ENCODE measurements at regions not wholly inside any gene's neighbourhood (a gene's known extent, or its start where the extent isn't known, plus 50 kb on each side); places are given as distances from the start of the nearest gene placed in this dataset.
A peak's percentile ranks its signal among the peaks of the same experiment; 100 is the strongest.

DNA sequence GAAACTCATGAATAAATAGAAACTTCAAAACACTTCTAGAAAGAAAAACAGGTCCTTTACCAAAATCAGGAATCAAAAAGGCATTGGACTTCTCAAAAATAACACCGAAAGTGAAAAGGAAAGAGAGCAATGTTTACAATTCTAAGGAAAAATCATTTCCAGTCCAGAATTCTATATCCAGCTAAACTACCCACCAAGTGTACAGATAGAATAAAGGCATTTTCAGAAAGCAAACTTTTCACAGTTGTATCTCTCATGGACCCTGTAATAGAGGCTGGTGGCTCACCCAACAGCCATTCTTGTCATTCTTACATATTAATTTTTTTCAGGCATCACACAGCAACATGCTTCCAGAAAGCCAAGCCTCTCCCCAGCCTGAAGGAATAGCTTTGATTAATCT is 63.7 kb downstream of the FOXD1 start:
- peaks cover 5% of the 10 kb centered on the region for H3K4me1 ChIP-seq (ENCODE audit: control insufficient read depth, insufficient read depth, low read length)
- H3K36me3 ChIP-seq (ENCODE audit: control insufficient read depth in 2 of 2, insufficient read depth in 2 of 2, low read length in 2 of 2) = no peaks in the 10 kb centered on the region
- no peak overlapping the region for H3K9ac ChIP-seq (ENCODE audit: low read length in 2 of 2)
- peaks cover 30 to 38% of the 10 kb centered on the region in 2 donors for H3K27me3 ChIP-seq (ENCODE audit: control insufficient read depth in 1 of 2, insufficient read depth in 2 of 2, low read length in 2 of 2)
- no peak overlapping the region for H3K4me3 ChIP-seq (ENCODE audit: low read length in 2 of 2)
- peaks cover 9 to 14% of the 10 kb centered on the region in 2 donors for H3K9me3 ChIP-seq (ENCODE audit: control insufficient read depth in 2 of 2, low read length in 2 of 2)
- H3K27ac ChIP-seq (ENCODE audit: low read length) = no peak overlapping the region

DNA sequence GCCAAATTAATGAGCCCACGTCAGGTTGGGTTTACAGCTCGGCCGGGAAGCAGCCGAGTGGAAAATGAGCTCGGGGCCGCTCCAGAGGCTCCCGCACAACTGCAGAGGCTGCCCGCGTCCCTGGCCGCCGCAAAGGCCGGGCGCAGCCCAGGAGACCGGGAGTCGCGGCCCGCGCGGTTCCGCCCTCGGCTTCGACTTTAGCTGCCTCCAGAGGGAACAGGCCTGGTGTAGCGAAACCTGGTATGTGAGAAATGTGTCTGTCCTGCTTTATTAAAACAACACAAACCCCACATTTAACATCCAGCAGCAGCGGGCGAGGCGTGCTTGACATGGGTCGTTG is 66.2 kb downstream of the FOXD1 start:
- peak overlapping the region; percentile 46 to 61 for H3K4me3 ChIP-seq (ENCODE audit: low read length in 2 of 2)

DNA sequence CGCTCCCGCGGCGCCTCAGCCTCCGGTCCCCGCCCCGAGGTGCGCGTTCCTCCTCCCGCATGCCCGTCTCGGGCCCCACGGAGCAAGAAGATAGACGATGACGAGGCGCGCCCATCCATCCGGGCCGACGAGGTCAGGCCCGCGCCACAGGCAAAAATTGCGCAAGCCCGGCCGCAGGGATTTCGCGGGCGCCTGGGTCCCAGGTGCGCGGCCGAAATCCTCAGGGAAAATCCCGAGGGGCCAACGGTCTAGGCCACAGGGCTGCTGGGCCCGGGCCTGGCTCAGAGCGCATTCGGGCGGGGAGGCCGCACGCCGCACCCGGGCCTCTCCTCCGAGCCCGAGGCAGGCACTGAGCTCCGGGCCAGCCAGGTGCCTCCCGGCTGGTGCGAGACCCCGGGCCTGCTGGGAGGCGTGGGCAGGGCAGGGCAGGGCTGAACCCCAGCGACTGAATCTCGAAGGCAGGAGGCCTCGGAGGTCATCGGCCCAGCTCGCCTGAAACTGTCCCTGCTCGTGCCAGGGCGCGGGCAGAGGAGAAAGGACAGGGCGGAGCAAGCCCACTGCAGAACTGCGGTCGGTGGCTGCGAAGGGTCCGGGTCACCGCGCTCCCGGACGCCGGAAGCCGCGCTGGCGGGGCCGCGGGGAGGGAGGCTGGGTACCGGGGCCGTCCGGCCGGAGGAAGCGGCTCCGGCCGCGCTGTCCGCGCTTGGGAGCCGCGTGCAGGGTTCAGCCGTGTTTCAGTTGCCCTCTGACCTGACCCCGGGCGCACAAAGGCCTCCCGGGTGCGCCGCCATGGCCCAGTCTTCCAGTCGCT is 66.8 kb downstream of the FOXD1 start:
- Histone ChIP-seq H3K27me3 (ENCODE audit: control insufficient read depth in 1 of 2, insufficient read depth in 2 of 2, low read length in 2 of 2) (peaks cover 36 to 54% of the 10 kb centered on the region in 2 donors), H3K9me3 (ENCODE audit: control insufficient read depth in 2 of 2, low read length in 2 of 2) (peaks cover 9 to 12% of the 10 kb centered on the region in 2 donors), H3K4me3 (ENCODE audit: low read length in 2 of 2) (peak overlapping the region; percentile 46 to 61), H3K27ac (ENCODE audit: low read length) (no peak overlapping the region), H3K4me1 (ENCODE audit: control insufficient read depth, insufficient read depth, low read length) (peaks cover 5% of the 10 kb centered on the region), H3K9ac (ENCODE audit: low read length in 2 of 2) (no peak overlapping the region), H3K36me3 (ENCODE audit: control insufficient read depth in 2 of 2, insufficient read depth in 2 of 2, low read length in 2 of 2) (no peaks in the 10 kb centered on the region)

More for the DNA sequence above, 66.2 kb downstream of the FOXD1 start:
- H3K9me3 ChIP-seq (ENCODE audit: control insufficient read depth in 2 of 2, low read length in 2 of 2) = peaks cover 9 to 13% of the 10 kb centered on the region in 2 donors
- peaks cover 36 to 54% of the 10 kb centered on the region in 2 donors for H3K27me3 ChIP-seq (ENCODE audit: control insufficient read depth in 1 of 2, insufficient read depth in 2 of 2, low read length in 2 of 2)
- peaks cover 5% of the 10 kb centered on the region for H3K4me1 ChIP-seq (ENCODE audit: control insufficient read depth, insufficient read depth, low read length)
- H3K9ac ChIP-seq (ENCODE audit: low read length in 2 of 2) = no peak overlapping the region
- H3K36me3 ChIP-seq (ENCODE audit: control insufficient read depth in 2 of 2, insufficient read depth in 2 of 2, low read length in 2 of 2) = no peaks in the 10 kb centered on the region
- H3K27ac ChIP-seq (ENCODE audit: low read length) = no peak overlapping the region

DNA sequence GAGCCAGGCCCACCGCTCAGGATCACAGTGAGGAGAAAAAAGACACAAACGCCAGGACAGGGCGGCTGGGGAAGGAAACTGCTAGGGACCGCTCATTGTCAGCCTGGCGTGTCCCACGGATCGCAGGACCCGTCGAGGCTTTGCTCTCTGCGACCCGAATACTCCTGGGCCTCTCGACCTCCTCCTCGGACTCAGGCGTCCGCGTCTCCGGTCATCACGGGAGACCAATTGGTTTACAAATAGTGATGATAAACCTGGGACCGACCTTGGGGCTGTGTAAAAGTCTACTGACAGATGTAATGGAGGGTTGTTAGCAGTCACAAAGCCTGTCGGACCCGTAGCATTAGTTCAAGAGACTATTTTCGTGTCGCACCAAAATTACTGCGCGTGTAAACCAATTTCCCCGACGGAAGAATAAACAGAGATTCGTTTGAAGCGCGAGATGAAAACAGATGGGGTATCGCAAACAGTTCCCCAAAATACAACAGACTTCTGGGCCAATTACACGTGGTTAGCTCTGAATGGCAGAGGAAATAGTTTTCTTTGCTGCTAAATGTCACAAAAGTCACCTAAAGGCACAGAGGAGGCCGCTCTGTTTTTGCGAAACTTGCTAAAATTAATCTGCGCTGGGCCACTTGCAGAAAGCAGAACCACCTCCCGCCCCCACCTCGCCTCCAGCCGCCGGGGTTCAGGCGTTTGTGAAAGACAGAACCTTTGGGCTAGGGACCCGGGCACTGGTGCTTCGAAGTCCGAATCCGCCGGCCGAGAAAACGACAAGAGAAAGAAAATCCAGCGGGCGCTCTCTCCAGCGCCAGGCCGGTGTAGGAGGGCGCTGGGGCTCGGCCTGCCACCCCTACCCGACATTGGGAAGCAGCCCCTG is 67.6 kb downstream of the FOXD1 start:
- Histone ChIP-seq H3K9me3 (ENCODE audit: control insufficient read depth in 2 of 2, low read length in 2 of 2) (peaks cover 9% of the 10 kb centered on the region in 2 donors), H3K27ac (ENCODE audit: low read length) (no peak overlapping the region), H3K9ac (ENCODE audit: low read length in 2 of 2) (no peak overlapping the region), H3K27me3 (ENCODE audit: control insufficient read depth in 1 of 2, insufficient read depth in 2 of 2, low read length in 2 of 2) (peaks cover 39 to 54% of the 10 kb centered on the region in 2 donors), H3K4me3 (ENCODE audit: low read length in 2 of 2) (peak overlapping the region; percentile 46 to 61), H3K36me3 (ENCODE audit: control insufficient read depth in 2 of 2, insufficient read depth in 2 of 2, low read length in 2 of 2) (no peaks in the 10 kb centered on the region), H3K4me1 (ENCODE audit: control insufficient read depth, insufficient read depth, low read length) (peaks cover 5% of the 10 kb centered on the region)

DNA sequence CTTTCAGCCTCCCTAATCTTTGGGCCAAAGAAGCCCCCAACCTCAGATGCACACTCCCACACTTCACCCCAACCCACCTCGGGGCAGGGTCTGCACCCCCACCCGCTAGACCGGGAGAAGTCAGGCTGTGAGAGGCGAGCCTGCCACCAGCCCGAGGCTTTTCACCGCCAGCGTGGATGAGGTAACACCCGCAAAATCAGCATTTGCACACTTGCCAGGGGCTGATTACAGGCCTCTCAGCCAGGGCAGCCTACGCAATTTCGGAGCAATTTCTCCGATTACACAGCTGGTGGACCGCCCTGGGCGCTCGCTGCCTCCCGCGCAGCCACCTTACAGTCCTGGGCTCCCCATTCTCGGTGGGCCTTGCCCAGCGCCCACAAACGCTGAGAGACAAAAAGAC is 68.5 kb downstream of the FOXD1 start:
- peaks cover 39 to 54% of the 10 kb centered on the region in 2 donors for H3K27me3 ChIP-seq (ENCODE audit: control insufficient read depth in 1 of 2, insufficient read depth in 2 of 2, low read length in 2 of 2)
- H3K4me3 ChIP-seq (ENCODE audit: low read length in 2 of 2) = no peak overlapping the region
- H3K9me3 ChIP-seq (ENCODE audit: control insufficient read depth in 2 of 2, low read length in 2 of 2) = peaks cover 2 to 5% of the 10 kb centered on the region in 2 donors
- H3K4me1 ChIP-seq (ENCODE audit: control insufficient read depth, insufficient read depth, low read length) = peaks cover 5% of the 10 kb centered on the region
- no peaks in the 10 kb centered on the region for H3K36me3 ChIP-seq (ENCODE audit: control insufficient read depth in 2 of 2, insufficient read depth in 2 of 2, low read length in 2 of 2)
- H3K9ac ChIP-seq (ENCODE audit: low read length in 2 of 2) = no peak overlapping the region
- no peak overlapping the region for H3K27ac ChIP-seq (ENCODE audit: low read length)

DNA sequence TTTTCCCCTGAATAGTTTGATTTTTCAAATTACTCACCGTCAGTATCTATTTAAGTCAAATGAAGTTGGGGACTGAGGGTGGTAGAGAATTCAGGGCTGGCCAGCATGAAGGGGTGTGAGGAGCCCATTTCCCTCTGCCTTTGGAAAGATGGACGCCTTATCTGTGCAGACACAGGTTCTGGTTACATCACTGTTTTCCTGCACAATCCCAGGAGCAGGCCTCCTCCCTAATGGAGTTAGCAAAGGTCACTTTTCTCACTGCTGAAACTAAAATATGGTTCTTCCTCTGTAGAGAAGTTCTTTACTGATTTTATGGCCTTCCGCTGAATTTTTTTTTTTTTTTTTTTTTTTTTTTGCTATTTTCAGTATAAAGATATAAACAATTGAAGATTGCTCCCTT is 69.1 kb downstream of the FOXD1 start:
- Histone ChIP-seq H3K9me3 (ENCODE audit: control insufficient read depth in 2 of 2, low read length in 2 of 2) (peaks cover 0 to 2% of the 10 kb centered on the region in 2 donors), H3K27me3 (ENCODE audit: control insufficient read depth in 1 of 2, insufficient read depth in 2 of 2, low read length in 2 of 2) (peaks cover 39 to 54% of the 10 kb centered on the region in 2 donors), H3K9ac (ENCODE audit: low read length in 2 of 2) (no peak overlapping the region), H3K4me3 (ENCODE audit: low read length in 2 of 2) (no peak overlapping the region), H3K4me1 (ENCODE audit: control insufficient read depth, insufficient read depth, low read length) (peaks cover 5% of the 10 kb centered on the region), H3K36me3 (ENCODE audit: control insufficient read depth in 2 of 2, insufficient read depth in 2 of 2, low read length in 2 of 2) (no peaks in the 10 kb centered on the region), H3K27ac (ENCODE audit: low read length) (no peak overlapping the region)

DNA sequence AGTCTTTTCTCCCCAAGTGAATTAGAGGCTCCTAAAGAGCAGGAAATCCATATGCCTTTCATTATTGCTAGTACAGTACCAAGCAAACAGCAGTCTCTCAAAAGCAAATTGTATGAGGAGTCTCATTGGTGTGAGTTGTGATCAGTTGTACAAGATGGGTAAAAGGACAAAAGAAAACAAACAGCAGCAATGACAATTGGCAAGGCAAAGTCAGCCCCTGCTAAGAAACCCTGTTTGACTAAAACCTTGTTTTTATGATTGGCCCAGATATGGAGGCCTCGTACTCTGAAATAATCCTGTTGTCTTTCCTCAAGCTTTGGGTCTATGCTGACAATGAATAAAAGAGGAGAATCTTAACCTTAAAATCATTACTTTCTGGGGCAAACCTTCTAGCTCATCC is 69.8 kb downstream of the FOXD1 start:
- Histone ChIP-seq H3K4me3 (ENCODE audit: low read length in 2 of 2) (no peak overlapping the region), H3K36me3 (ENCODE audit: control insufficient read depth in 2 of 2, insufficient read depth in 2 of 2, low read length in 2 of 2) (no peaks in the 10 kb centered on the region), H3K4me1 (ENCODE audit: control insufficient read depth, insufficient read depth, low read length) (peaks cover 5% of the 10 kb centered on the region), H3K27me3 (ENCODE audit: control insufficient read depth in 1 of 2, insufficient read depth in 2 of 2, low read length in 2 of 2) (peaks cover 39 to 52% of the 10 kb centered on the region in 2 donors), H3K9me3 (ENCODE audit: control insufficient read depth in 2 of 2, low read length in 2 of 2) (no peaks in the 10 kb centered on the region), H3K27ac (ENCODE audit: low read length) (no peak overlapping the region), H3K9ac (ENCODE audit: low read length in 2 of 2) (no peak overlapping the region)

DNA sequence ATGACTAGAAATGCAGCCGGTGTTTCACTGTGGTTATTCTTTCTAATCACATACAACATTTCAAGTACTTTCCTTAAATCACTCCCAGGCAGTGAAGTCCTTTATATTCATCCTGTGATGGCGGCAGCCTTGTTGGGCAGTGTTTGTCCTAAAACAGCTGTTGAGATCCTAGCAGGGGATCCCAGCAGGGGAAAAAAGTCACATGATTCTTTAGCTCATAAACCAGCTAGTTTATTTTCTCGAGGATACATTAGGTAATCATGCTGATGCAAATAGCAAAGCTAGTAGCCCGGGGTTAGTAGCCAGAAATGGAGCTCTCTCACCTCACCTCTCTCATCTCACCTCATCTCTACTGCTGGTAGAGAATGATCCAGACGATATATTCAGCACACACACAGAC is 70.5 kb downstream of the FOXD1 start:
- Histone ChIP-seq H3K4me3 (ENCODE audit: low read length in 2 of 2) (no peak overlapping the region), H3K9me3 (ENCODE audit: control insufficient read depth in 2 of 2, low read length in 2 of 2) (no peaks in the 10 kb centered on the region), H3K36me3 (ENCODE audit: control insufficient read depth in 2 of 2, insufficient read depth in 2 of 2, low read length in 2 of 2) (no peaks in the 10 kb centered on the region), H3K4me1 (ENCODE audit: control insufficient read depth, insufficient read depth, low read length) (peaks cover 5% of the 10 kb centered on the region), H3K27me3 (ENCODE audit: control insufficient read depth in 1 of 2, insufficient read depth in 2 of 2, low read length in 2 of 2) (peaks cover 36 to 46% of the 10 kb centered on the region in 2 donors), H3K9ac (ENCODE audit: low read length in 2 of 2) (no peak overlapping the region), H3K27ac (ENCODE audit: low read length) (no peak overlapping the region)

DNA sequence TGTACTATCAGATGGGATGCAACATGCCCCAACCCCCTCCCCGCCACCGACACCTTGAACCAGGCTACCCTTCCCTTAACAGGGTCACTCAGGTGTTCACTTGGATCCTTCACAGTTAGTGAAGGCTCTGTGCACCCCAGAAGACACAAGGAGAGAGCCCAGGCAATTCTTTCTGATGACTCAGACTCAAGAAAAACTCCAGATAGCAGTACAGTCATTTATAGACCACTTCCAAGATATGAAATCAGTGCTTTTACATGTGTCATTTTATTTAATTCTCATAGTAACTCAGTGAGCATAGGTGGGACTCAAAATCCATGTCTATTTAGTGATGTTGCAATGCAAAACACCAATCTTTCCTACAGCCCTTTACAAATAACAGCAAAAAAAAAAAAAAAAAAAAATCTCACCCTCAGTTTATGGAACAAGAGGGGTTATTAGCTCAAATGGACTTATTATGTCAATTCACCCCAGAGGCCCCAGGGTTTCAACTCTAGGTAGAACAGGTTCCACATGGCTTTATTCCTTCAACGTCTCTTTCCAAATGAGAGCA is 71.9 kb downstream of the FOXD1 start:
- Histone ChIP-seq H3K4me1 (ENCODE audit: control insufficient read depth, insufficient read depth, low read length) (no peaks in the 10 kb centered on the region), H3K9ac (ENCODE audit: low read length in 2 of 2) (no peak overlapping the region), H3K27me3 (ENCODE audit: control insufficient read depth in 1 of 2, insufficient read depth in 2 of 2, low read length in 2 of 2) (peaks cover 29 to 37% of the 10 kb centered on the region in 2 donors)

DNA sequence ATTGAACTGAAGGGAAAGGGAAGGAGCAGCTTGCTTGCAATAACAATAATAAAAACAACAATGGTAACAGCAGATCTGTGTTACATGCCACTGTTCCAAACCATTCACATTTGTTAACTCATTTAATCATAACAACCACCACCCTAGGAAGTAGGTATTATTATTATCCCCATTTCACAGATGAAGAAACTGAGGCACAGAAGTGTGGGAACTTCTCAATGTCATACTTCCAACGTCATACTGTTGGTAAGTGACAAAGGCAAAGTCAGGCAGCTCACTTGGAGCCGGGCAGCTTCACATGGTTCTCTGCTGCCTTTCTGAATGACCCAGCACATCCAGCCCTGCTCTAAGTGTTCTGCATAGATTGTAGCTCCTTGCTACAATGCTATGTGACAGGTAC is 72.6 kb downstream of the FOXD1 start:
- H3K9ac ChIP-seq (ENCODE audit: low read length in 2 of 2) = no peak overlapping the region
- no peaks in the 10 kb centered on the region for H3K36me3 ChIP-seq (ENCODE audit: control insufficient read depth in 2 of 2, insufficient read depth in 2 of 2, low read length in 2 of 2)
- H3K4me1 ChIP-seq (ENCODE audit: control insufficient read depth, insufficient read depth, low read length) = no peaks in the 10 kb centered on the region
- no peak overlapping the region for H3K4me3 ChIP-seq (ENCODE audit: low read length in 2 of 2)
- no peak overlapping the region for H3K27ac ChIP-seq (ENCODE audit: low read length)
- no peaks in the 10 kb centered on the region for H3K9me3 ChIP-seq (ENCODE audit: control insufficient read depth in 2 of 2, low read length in 2 of 2)
- peaks cover 23 to 29% of the 10 kb centered on the region in 2 donors for H3K27me3 ChIP-seq (ENCODE audit: control insufficient read depth in 1 of 2, insufficient read depth in 2 of 2, low read length in 2 of 2)

More for the DNA sequence above, 71.9 kb downstream of the FOXD1 start:
- Histone ChIP-seq H3K27ac (ENCODE audit: low read length) (no peak overlapping the region), H3K9me3 (ENCODE audit: control insufficient read depth in 2 of 2, low read length in 2 of 2) (no peaks in the 10 kb centered on the region), H3K36me3 (ENCODE audit: control insufficient read depth in 2 of 2, insufficient read depth in 2 of 2, low read length in 2 of 2) (no peaks in the 10 kb centered on the region), H3K4me3 (ENCODE audit: low read length in 2 of 2) (no peak overlapping the region)
